GM03348 (cell line): ENCODE measurements at regions not wholly inside any gene's neighbourhood (a gene's known extent, or its start where the extent isn't known, plus 50 kb on each side); places are given as distances from the start of the nearest gene placed in this dataset.
"Not testable (repeated sequence)": the region's sequence is repeated elsewhere in the genome, so short reads cannot be mapped to it uniquely, and the experiment has no call there.

Source experiments
- DNase-seq: peaks from one replicate; pipeline ENCODE4 v3.0.0; 2012; ENCODE audit warnings: low spot score

DNA sequence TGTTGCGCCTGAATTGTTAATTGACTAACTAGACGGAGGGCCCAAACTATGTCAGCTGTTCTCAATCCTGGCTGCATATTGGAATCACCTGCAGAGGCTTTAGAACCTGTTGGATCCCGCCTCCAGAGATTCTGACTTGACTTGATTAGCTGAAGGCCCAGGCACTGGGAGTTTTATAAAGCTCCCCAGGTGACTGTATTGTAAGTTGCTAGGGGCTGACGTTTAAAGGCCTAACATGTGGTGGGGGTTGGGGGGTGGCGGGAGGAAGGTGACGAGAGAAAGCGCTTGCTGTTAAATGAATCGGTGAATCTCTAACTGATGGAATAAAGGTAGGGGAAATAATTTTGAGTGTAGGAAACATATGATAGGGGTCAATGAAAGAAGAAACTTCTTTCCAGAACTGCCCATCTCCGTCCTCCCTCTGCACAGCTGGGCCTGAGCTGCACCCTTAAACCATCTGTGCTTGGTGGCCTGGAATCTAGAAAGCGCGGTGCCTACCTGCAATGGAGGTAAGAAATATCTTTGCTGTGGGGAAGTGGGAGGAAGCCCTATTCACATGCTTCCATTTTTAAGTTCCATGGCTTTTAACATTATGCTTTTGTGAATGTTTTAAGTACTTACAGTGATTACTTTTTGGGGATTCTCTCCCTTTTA is 225.0 kb upstream of the FAM3C start:
- DNase-seq, result no peak

DNA sequence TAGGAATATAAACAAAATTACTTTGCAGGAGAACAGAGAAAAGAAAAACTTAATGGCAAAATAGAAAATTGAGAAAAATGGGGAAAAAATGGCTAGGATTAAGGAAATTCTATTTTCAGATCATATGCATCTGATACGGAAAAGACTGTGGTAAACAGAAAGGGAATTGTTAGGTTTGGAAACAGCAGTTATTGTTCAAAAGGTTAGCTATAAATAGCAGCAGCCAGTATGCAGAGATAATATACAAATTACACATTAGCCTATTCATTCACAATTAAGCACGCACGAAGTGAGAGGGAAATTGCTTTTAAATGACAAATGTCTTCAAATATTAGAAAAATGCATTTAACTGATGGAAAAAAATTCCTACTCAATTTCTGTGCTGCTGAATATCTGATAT is 224.1 kb upstream of the FAM3C start:
- DNase-seq, result no peak

DNA sequence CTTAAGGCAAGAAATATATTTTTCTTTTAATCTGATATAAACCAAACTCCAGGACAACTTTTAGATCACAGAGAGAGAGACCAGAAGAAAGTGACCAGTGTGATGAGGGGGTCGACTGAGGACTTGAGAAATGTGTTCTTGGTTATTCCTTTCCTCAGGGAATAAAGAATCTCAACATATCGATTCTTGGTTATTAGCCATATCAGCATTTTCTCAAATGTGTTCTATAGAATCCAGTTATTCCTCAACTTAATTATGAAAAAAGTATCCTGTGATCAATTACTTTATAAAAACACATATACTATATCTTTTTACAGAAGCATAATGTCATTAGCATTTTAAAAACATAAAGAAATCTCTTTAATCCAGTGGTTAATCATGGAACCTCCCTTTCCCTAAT is 222.1 kb upstream of the FAM3C start:
- DNase-seq, result no peak

DNA sequence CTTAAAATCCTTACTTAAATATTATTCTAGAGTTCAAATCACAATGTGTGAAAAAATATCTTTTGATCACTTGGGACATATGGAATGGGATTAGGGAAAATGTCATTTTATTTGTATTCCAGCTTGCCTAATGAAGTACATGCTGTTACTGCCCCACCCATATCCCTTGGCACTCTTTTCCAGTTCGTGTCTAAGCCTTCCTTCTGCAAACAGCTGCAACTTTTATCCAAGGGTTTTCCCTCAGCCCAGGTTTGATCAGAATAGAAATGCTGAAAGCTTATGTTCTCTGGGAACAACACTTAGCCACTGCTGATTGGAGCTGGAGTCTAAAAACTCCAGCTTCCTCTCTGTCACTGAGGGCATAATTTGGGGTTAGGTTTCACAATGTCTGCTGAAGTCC is 214.1 kb upstream of the FAM3C start:
- DNase-seq, result no peak

DNA sequence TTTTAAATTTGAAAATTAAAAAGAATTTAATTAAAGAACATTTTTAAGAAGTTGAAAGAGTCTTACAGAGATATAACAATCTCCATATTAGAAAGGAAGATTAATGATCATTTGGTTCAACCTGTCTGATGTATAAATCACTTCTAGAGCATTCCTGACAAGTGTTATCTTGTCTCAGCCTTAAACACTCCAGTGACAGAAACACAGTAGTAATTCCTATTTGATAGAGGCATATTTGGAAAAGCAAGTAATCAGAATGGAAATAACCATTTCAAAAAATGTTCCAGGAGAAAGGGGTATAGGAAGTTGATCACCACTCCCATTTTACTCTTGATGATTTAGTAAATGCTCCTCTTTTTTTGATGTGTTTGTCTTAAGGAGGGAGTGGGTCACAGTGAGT is 213.1 kb upstream of the FAM3C start:
- no peak for DNase-seq

DNA sequence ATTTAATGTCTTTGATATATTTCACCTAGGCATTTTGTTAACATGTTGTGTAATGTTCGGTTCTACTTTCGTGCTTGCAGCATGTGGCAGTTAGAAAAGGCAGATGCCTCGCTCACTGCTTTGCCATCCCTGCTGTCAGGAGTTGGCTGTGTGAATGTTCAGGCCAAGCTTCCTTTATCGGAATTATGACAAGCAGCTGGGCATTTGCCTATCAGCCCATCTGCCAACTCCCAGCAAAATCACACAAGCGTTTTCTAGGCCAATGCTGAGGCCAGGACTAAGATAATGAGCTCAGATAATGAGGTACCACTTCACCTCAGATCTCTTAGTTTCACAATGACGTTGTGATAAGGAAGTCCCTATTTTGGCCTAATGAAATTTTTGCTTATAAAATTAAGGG is 212.7 kb upstream of the FAM3C start:
- no peak for DNase-seq

DNA sequence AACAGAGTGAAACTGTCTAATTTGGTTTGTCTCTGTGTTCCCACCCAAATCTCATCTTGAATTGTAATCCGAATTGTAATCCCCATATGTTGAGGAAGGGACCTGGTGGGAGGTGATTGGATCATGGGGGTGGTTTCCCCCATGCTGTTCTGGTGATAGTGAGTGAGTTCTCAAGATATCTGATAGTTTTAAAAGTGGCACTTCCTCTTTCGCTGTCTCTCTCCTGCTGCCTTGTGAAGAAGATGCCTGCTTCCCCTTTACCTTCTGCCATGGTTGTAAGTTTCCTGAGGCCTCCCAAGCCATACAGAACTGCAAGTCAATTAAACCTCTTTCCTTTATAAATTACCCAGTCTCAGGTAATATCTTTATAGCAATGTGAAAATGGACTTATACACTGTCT is 212.1 kb upstream of the FAM3C start:
- not testable (repeated sequence) for DNase-seq

DNA sequence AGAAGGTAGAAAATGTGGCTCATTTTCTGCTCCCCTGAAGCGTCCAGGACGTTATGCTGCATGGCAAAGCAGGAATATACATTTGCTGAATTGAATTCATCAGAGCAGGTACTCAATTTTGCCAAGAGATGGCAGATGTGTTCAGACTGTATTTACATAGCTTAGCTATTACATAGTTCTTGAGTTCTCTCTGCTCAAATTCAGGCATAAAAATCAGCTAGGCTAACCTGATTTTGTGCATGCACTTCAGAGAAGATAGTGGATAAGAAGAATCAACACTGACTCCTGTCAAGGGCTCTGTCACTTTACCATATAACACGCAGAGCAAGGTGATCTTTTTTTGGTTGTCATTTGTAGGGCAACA is 209.2 kb upstream of the FAM3C start:
- DNase-seq, result peak; percentile 9

DNA sequence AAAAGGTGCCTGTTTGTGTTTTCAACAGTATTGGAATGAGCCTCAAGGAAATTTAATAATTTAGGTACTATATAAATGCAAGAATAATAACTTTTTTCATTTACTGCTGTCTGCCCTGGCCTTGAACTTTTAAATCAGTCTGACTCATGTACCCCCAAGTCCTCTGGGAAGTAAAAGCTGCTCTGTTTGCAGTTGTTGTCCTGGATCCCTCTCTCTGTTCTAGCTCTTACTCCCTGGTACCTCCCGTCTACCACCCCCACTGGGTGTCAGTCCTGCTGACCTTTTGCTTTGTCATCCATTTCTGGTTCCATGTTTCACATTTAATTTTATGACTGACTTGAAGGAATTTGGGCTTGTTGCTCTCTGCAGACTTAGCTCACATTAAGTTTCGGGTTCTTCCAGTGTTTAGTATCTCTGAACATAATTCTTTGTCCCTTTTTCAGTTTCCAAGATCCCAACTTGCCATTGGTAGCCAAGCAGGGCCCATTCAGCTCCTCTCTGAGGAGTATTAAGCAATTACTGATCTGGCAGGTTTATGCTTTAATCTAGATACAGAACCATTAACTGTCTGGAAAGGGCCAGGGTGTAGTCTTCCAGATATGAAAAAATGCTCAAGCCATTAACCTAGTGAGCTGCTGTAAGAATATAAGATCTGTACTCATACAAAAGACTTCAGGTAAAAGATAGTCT is 208.7 kb upstream of the FAM3C start:
- DNase-seq, result peak; percentile 6

DNA sequence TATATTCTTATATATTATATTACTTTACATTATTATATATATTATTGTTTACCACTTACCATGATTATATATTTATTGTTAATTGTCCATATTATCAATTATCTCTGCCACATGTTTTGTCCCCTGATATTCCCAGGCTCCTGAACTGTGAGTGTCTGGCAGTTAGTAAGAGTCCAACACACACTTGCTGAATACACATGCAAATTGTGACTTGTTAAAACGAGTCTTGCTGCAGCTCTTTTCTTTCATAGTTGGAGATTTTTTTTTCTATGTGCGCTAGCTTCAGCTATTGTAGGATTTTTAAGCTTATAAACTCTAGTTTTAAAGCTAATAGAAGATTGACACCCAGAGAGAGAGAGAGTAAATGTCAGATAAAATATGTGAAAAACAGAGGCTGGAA is 207.8 kb upstream of the FAM3C start:
- DNase-seq, result no peak

DNA sequence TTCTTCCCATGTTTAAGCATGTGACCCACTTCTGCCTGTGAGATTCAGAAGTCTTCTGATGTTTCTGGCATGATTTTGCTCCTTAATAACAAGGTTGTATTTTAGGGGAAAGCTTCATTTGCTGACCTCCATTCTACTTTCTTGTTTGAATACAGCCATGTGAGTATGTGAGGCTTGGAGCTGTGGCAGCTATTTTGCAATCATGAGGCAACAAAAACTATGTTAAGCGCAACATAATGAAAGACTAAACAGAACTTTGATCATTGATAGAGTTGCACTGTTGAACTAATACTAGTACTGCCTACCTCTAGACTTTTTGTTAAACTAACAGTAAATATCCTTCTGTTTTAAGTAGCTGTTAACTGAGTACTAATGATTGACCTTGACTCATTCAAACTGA is 203.8 kb upstream of the FAM3C start:
- DNase-seq, result no peak

DNA sequence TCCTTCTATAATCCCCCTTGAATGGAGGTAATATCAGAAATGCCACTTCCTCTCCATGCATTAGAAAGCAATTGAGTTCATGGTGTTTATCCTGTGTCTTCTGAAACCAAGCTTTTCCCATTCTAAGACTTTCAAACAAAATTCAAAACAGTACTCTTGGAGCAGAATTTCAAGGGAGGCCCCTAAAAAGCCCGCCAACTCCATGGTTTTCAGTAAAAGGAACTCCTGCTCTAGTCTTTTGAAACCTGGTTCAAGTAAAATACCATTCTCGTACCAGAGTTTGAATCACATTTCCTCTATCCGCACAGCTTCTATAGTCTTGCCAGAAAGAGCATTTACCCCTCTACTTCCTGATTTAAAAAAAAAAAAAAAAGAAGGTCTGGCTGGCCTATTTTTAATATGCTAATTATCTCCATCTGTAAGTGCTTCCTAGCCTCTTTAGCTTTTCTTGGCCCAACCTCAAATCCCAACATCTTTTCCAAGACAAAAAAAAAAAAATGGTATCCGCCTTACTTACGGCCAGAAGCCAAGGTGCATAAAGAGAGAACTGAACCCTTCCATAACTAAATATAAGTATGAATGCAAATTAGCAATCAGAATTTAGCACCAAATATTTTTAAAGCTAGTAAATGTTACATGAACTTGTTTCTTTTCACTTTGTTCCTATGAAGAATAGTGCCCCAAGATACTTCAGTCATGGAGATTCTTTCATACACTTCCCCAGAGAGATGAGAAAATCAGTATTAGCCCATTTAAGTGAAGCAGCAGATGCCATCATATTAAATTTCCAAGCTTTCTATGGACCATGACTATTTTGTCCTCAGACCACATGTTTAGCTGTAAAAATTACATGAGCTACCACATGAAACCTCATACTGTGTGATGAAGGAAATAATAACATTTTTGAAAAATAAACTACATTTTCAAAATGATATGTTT is 199.9 kb upstream of the FAM3C start:
- no peak for DNase-seq

DNA sequence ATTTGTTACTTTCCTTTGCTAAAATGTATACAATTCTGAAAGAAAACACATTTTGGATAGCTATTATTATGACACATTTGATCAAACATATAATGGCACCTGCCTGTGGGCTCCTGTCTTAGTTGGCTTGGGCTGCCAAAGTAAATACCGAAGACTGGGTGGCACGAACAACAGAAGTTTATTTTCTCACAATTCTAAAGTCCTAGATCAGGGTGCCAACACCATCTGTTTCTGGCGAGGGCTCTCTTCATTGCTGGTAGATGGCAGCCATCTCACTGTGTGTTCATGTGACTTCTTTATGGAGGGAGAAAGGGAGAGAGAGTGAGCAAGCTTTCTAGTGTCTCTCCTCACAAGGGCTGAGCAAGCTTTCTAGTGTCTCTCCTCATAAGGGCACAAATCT is 195.8 kb upstream of the FAM3C start:
- DNase-seq, result no peak

DNA sequence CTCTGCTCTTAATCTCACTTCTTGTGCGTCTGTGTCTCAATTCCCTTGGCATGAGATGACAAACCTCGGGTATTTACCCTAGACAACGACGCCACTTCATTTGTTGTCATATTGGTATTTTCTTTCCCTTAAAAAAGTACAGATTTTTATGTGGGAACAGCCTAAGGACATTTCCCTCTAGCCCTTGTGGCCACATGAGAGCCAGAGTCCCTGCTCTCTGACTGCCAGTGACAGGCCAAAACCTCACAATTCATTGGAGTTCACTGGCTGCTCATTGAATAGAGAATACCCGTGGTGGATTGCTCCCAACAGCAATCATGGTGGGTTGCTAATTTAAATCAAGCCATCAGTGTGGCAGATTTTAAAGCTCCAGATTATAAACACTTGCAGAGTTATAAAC is 191.3 kb upstream of the FAM3C start:
- DNase-seq, result no peak

DNA sequence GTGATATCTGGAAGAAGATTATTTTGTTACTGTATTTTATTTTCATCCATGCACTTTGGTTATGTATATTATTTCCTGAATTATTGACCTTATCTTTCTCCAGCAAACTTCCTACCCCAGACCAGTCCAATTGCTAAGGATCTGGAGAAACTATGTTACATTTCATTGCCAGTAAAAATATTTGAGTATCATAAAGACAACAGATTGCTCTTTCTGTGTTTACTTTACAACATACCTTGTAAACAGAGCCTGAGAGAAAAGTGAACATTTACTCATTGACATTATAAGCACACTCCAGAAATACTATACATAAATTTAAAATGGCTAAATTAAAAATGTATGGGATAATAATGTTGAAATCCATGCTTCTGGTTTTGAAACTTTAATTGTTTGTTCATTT is 186.2 kb upstream of the FAM3C start:
- DNase-seq, result no peak

DNA sequence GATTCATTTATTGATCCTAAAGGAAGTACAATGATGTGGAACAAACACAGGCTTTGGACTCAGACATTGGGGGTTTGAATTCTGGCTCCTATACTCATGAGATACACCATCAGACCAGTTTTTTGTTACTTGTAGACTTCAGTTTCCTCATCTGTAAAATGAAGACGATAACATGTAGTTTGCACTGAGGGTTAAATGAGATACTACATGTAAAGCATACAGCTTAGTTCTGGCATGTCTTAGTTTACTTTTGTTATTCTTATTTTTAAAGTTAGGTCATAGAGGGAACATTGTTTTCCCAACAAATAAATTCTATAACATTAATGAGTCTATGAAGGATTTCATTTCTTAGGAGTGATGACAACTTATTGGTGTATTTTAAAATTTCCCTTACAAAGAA is 183.5 kb upstream of the FAM3C start:
- no peak for DNase-seq

DNA sequence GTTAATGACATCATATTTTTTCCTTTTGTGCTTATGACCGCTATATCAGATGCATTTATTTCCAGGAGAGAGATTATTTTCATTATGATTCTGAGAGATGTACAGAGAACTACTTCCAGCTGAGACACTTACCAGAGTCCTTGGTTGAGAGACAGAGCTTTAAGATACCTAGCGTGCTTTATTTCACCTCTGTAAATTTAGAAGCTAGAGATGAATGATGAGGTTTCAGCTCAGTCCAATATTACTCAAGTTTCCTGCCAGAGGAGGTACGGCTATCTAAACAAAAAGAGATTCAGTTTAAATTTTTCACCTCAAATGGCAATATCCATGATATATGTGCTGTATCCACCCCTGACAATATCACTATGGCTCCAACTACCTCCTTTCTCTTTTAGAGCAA is 182.6 kb upstream of the FAM3C start:
- no peak for DNase-seq

DNA sequence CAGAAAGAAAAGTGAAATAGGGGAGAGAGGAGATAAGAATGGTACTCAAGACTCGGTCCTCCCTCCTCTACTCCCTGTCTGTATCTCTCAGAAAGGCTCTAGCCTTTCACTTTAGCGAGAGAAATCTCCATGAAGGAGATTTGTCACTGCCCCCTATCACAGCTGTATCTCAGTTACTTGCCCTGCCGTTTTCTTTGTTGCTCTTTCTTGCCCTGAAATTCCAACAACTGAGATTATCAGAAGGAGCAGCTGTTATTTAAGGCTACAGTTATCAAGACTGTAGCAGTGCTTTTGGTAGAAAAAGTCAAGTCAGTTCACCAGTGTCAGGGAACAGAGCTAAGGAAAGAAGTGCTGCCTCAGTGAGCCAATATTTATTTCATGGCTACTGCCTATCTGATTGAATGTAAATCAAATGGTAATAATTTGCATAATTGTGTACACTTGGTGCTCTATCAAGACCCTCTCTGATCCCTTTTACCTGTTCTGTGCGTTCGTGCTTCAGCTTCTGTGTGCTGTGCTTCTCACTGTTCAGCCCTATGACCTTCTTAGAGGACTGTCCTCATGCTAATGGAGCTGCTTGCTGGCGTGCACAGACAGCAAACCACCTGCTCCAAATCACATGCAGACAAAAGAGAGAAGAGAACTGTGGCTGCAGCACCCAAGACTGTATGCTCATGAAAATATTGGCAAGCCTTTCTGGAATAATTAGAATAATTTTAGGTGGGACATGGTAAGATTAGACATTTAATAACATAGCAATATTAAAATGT is 180.2 kb upstream of the FAM3C start:
- no peak for DNase-seq

DNA sequence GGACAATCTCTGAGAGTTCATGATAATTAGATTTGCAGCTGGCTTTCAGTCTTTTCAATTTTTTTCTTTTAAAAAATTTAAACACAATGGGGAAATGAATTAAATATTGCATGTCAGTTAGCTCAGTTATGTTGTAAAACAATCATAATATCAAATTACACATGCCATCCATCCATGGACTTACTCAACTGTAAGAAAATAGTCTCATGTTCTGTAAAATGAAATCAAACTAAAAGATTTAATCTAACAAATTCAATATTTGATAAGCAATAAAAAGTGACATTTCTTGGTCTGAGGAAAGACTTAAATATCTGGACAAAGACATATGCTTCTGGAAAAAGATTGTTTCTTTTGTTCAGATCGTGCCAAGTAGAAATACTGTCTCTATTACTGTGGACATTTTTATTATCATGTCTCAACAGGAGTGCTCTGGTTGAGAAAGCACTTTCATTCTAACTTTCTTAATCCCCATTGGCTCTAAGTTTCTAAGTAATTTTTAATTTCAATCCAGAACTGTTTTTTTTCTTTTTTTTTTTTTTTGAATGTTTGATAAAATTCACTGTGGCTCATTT is 179.2 kb upstream of the FAM3C start:
- no peak for DNase-seq

DNA sequence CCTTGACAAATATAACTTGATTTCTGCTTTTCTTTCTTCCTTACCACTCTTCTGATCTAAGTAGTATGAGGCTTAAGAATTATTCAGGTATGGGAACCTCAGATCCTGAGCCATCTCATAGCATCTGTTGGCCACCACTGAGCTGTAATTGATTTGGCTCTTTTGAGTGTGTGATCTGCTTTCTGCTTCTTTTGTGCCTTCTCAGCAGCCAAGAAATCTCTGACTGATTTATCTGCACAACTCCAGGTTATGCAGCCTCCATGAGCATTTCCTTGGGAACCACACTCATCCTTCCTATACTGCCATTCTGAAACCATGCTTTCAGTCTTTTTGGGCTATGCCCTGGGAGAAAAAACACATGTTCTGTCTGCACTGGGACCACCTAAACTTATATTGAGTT is 178.0 kb upstream of the FAM3C start:
- DNase-seq, result no peak

DNA sequence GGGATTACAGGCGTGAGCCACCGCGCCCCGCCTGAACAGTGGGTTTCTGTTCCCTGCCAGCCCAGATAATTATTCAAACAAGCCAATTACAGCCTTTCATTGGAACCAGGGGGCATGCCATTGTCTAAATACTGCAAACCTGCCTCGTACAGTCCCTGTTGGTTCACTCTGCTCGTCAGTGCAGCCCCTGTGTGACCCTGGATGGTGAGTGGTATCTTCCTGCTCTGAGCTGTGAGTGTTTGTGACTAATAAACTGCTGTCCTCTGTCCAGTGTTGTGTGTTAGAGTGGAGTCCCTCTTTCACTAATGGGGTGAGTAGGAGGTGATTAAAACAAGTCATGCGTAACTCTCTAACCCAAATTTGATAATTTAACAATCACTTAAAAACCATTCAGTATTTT is 176.5 kb upstream of the FAM3C start:
- no peak for DNase-seq

DNA sequence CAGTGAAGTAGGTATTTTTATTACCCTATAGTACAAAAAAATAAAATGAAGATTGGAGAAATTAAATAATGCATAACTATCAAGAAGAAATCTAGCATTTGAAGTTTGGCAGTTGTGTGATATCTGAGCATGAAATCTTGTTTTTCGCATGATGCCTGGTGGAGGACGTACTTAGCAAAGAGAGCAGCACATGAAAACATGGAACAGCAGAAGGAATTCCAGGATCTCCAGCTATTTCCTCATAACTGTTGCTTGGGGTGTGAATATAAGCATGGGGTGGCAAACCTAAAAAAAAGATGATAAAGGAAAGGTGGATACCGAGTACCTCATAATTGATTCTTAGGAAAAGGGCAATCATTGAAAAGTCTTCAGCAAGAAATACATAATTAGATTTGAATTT is 174.3 kb upstream of the FAM3C start:
- DNase-seq, result no peak
